HepG2 (cell line): ENCODE measurements at regions not wholly inside any gene's neighbourhood (a gene's known extent, or its start where the extent isn't known, plus 50 kb on each side); places are given as distances from the start of the nearest gene placed in this dataset.

ENCODE experiments used
- ATAC-seq: fragments of 200-7000 bp; cut with Tn5 transposase; 3 replicates; pipeline ENCODE4 v1.9.1; 2020; ENCODE audit warnings: mild to moderate bottlenecking, moderate library complexity
- BruUV-seq: library from RNA; stranded (reverse); fragments of 400-500 nt; replicated peaks from 2 replicates; lab custom pipeline; 2021; lab: Mats Ljungman, UMichigan
- CTCF ChIA-PET: fragments of 300-600 bp; formaldehyde crosslinking; extraction: SDS; loops from one replicate; lab custom pipeline; 2021; ENCODE audit warnings: low total read pairs, inconsistent platforms, low intra/inter-chr PET ratio; lab: Yijun Ruan, JAX
- POLR2A ChIA-PET: fragments of 350-600 bp; sonication (Branson Sonifier 250); formaldehyde crosslinking; loops from one replicate; lab custom pipeline; 2020; ENCODE audit warnings: antibody characterized with exemption, inconsistent platforms; lab: Yijun Ruan, JAX
- DNase-seq: peaks from one replicate; pipeline ENCODE4 v3.0.0-alpha.2; 2015; ENCODE audit warnings: low spot score
- FAIRE-seq: peaks from 3 replicates; lab custom pipeline; 2011; peaks lifted over from hg19 to GRCh38; lab: Jason Lieb, UNC
- H2AFZ ChIP-seq: one replicate; pipeline ENCODE4 v1.6.1; 2011; ENCODE audit warnings: low read length, inconsistent platforms
- H3K27ac ChIP-seq: fragments of 300-600 bp; 3 replicates; pipeline ENCODE4 v1.8.0; 2011; ENCODE audit warnings: mixed run types, mild to moderate bottlenecking, mixed read lengths, low read length, inconsistent platforms; ENCODE audit not compliant: insufficient read depth; ENCODE audit errors: extremely low read length
- H3K27me3 ChIP-seq, 2 experiments: fragments of 200-600 bp in 1 of 2; 2 replicates in 1 of 2; 3 replicates in 1 of 2; pipeline versions ENCODE4 v1.6.0 to v1.8.0; 2011; ENCODE audit warnings: low read length in 2 of 2, mild to moderate bottlenecking in 2 of 2, moderate library complexity in 2 of 2, inconsistent platforms in 1 of 2; ENCODE audit not compliant: insufficient read depth in 2 of 2, control insufficient read depth in 1 of 2
- H3K36me3 ChIP-seq, 2 experiments: fragments of 200-600 bp in 1 of 2; replicated peaks in 1 of 2; 2 replicates in 1 of 2; 3 replicates in 1 of 2; pipeline versions ENCODE4 v1.5.1 to v1.8.0; 2011; ENCODE audit warnings: low read length in 2 of 2, inconsistent platforms in 1 of 2; ENCODE audit not compliant: insufficient read depth in 2 of 2, control insufficient read depth in 1 of 2
- H3K4me1 ChIP-seq: 2 replicates; pipeline ENCODE4 v1.5.1; 2012; ENCODE audit warnings: low read length, inconsistent platforms; ENCODE audit not compliant: insufficient read depth
- H3K4me2 ChIP-seq: 2 replicates; pipeline ENCODE4 v1.6.0; 2011; ENCODE audit warnings: low read depth, low read length, inconsistent platforms
- H3K4me3 ChIP-seq, 3 experiments: fragments of 200-600 bp in 1 of 3; sonication (generic), shearing (Covaris generic) in 1 of 3; replicated peaks in 1 of 3; 2 replicates each; pipeline ENCODE4 v1.5.1; 2011 to 2016; ENCODE audit warnings: low read length in 3 of 3, inconsistent platforms in 2 of 3, low read depth in 2 of 3, mild to moderate bottlenecking in 2 of 3, control low read depth in 1 of 3, mixed read lengths in 1 of 3; ENCODE audit not compliant: insufficient read depth in 1 of 3
- H3K79me2 ChIP-seq: one replicate; pipeline ENCODE4 v1.6.1; 2011; ENCODE audit warnings: low read length, inconsistent platforms; ENCODE audit not compliant: insufficient read depth
- H3K9ac ChIP-seq: 2 replicates; pipeline ENCODE4 v1.6.0; 2011; ENCODE audit warnings: mild to moderate bottlenecking, low read depth, low read length, inconsistent platforms; ENCODE audit not compliant: insufficient read depth
- H3K9me3 ChIP-seq: 2 replicates; pipeline ENCODE4 v1.5.1; 2012; ENCODE audit warnings: mild to moderate bottlenecking, low read length
- H4K20me1 ChIP-seq: 2 replicates; pipeline ENCODE4 v1.6.0; 2011; ENCODE audit warnings: inconsistent platforms, mild to moderate bottlenecking, low read length, moderate library complexity; ENCODE audit not compliant: insufficient read depth
- EZH2 ChIP-seq: conservative IDR thresholded peaks from 2 replicates; pipeline ENCODE4 v1.6.1; 2012; ENCODE audit warnings: mild to moderate bottlenecking, low read depth, low read length, moderate library complexity
- MEIS1 ChIP-seq: sonication (generic); formaldehyde crosslinking; IDR thresholded peaks from 2 replicates; pipeline ENCODE4 v1.9.0; 2021; ENCODE audit warnings: mild to moderate bottlenecking, missing genetic modification reagents, moderate library complexity, borderline replicate concordance
- RNF219 ChIP-seq: sonication (generic); formaldehyde crosslinking; IDR thresholded peaks from 2 replicates; pipeline ENCODE4 v1.5.0; 2020; ENCODE audit warnings: mild to moderate bottlenecking, missing genetic modification reagents
- TARDBP ChIP-seq: sonication (generic); formaldehyde crosslinking; IDR thresholded peaks from 2 replicates; pipeline ENCODE4 v1.8.0; 2022; ENCODE audit warnings: mild to moderate bottlenecking, missing genetic modification reagents
- ZBED4 ChIP-seq: sonication (generic); formaldehyde crosslinking; IDR thresholded peaks from 2 replicates; pipeline ENCODE4 v1.4.0; 2020; ENCODE audit warnings: missing genetic modification reagents, borderline replicate concordance
- ZMAT5 ChIP-seq: sonication (generic); formaldehyde crosslinking; IDR thresholded peaks from 2 replicates; pipeline ENCODE4 v1.5.0; 2020; ENCODE audit warnings: mild to moderate bottlenecking, low read depth, missing genetic modification reagents, borderline replicate concordance
- ZNF549 ChIP-seq: sonication (generic); formaldehyde crosslinking; IDR thresholded peaks from 2 replicates; pipeline ENCODE4 v1.5.0; 2020; ENCODE audit warnings: missing genetic modification reagents
- ZNF644 ChIP-seq: IDR thresholded peaks from 2 replicates; pipeline ENCODE4 v1.6.1; 2016; ENCODE audit warnings: low read depth
- ZNF768 ChIP-seq: sonication (generic); formaldehyde crosslinking; IDR thresholded peaks from 2 replicates; pipeline ENCODE4 v1.4.0; 2020; ENCODE audit warnings: missing genetic modification reagents
- ZSCAN12 ChIP-seq: sonication (generic); formaldehyde crosslinking; IDR thresholded peaks from 2 replicates; pipeline ENCODE4 v1.9.0; 2021; ENCODE audit warnings: mild to moderate bottlenecking, missing genetic modification reagents
- WGBS: methylation state at CpG from one replicate; pipeline ENCODE4 v1.1.6; 2017; ENCODE audit warnings: low lambda C conversion rate; 5-methylcytosine and 5-hydroxymethylcytosine counted together
- in situ Hi-C: cut with HindIII; loops from 2 replicates; pipeline ENCODE4 v1.10.0; 2017; ENCODE audit warnings: low pct_unique_long_range_greater_than_20kb; ENCODE audit not compliant: extremely low pct_ligation_motif_present
- intact Hi-C: fragments of 100-400 bp; cut with micrococcal nuclease; formaldehyde crosslinking; loops from one replicate; pipeline ENCODE4 v1.10.0; 2022; ENCODE audit not compliant: unreplicated experiment
- TF ChIP-seq, protein P1 (sequence below): fragments of 450-650 bp; IDR thresholded peaks from 2 replicates; pipeline ENCODE4 v1.6.1; 2016

- intact Hi-C loops (no loop called here), in situ Hi-C loops (no loop called here)
- peaks cover 0 to 2% of the 10 kb centered on the region in 2 experiments; a peak in 1 of 5 replicates for H3K27me3 ChIP-seq
- no peak overlapping the region for H3K27ac ChIP-seq
- WGBS: 32% methylated on average over 13 of the region's 13 CpGs
- H3K9me3 ChIP-seq: no peaks in the 10 kb centered on the region
- TF ChIP-seq, protein P1, sequence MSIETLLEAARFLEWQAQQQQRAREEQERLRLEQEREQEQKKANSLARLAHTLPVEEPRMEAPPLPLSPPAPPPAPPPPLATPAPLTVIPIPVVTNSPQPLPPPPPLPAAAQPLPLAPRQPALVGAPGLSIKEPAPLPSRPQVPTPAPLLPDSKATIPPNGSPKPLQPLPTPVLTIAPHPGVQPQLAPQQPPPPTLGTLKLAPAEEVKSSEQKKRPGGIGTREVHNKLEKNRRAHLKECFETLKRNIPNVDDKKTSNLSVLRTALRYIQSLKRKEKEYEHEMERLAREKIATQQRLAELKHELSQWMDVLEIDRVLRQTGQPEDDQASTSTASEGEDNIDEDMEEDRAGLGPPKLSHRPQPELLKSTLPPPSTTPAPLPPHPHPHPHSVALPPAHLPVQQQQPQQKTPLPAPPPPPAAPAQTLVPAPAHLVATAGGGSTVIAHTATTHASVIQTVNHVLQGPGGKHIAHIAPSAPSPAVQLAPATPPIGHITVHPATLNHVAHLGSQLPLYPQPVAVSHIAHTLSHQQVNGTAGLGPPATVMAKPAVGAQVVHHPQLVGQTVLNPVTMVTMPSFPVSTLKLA: peak; percentile 81
- TF ChIP-seq ZSCAN12 (CRISPR knock-in tag): no peak
- no peaks in the 10 kb centered on the region for H3K4me1 ChIP-seq
- no peaks in the 10 kb centered on the region for H3K36me3 ChIP-seq
- ATAC-seq (no peak), FAIRE-seq (no peak), DNase-seq (no peak)
- H3K9ac ChIP-seq: no peak overlapping the region
- ChIA-PET CTCF (no interaction called here), POLR2A (no interaction called here)
- H3K4me2 ChIP-seq: no peak overlapping the region
- no peak overlapping the region for H3K4me3 ChIP-seq
- BruUV-seq: no TSS peak
- H3K79me2 ChIP-seq: no peaks in the 10 kb centered on the region
- H2AFZ ChIP-seq: no peak overlapping the region
- H4K20me1 ChIP-seq: no peaks in the 10 kb centered on the region
These were observed 104.7 kb upstream of the IRX2 start for GRCh38 chr5:2856206-2856605.

DNA sequence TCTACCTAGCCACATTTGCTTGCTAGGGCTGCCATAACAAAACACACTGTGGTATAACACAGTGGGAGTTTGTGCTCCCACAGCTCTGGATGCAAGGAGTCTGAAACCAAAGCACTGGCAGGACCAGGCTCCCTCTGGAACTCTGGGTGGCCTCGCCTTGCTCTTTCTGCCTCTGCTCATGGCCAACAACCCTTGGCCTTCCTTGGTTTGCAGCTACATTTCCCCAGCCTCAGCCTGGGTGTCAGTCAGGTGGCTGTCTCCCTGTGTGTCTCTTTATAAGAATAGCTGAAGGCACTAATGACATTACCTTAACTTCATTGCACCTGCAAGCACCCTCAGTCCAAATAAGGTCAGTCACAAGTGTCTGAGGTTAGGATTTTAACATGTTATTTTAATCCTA is 101.0 kb upstream of the IRX2 start:
- no peak for ATAC-seq
- Histone ChIP-seq H3K36me3 (no peaks in the 10 kb centered on the region), H3K9ac (no peak overlapping the region), H3K27ac (no peak overlapping the region), H4K20me1 (no peaks in the 10 kb centered on the region), H3K4me1 (no peaks in the 10 kb centered on the region), H2AFZ (no peak overlapping the region), H3K4me3 (no peak overlapping the region), H3K27me3 (peaks cover 0 to 7% of the 10 kb centered on the region in 2 experiments; a peak in 1 of 5 replicates), H3K9me3 (no peaks in the 10 kb centered on the region), H3K4me2 (no peak overlapping the region), H3K79me2 (no peaks in the 10 kb centered on the region)
- ChIA-PET CTCF (no interaction called here), POLR2A (no interaction called here)
- intact Hi-C loops (no loop called here), in situ Hi-C loops (no loop called here)
- 0% methylated on average over 1 of the region's 1 CpG for WGBS
- no TSS peak for BruUV-seq
- no peak for DNase-seq
- no peak for FAIRE-seq
- no peak for TF ChIP-seq MEIS1 (CRISPR knock-in tag)
- TF ChIP-seq TARDBP (CRISPR knock-in tag): no peak
- TF ChIP-seq ZBED4: no peak
- TF ChIP-seq ZNF549: no peak
- no peak for TF ChIP-seq ZMAT5 (CRISPR knock-in tag)
- TF ChIP-seq ZNF644 (CRISPR knock-in tag): no peak
- no peak for TF ChIP-seq ZSCAN12 (CRISPR knock-in tag)
- TF ChIP-seq RNF219 (CRISPR knock-in tag): no peak
- TF ChIP-seq EZH2: no peak
- no peak for TF ChIP-seq ZNF768 (CRISPR knock-in tag)
